22Rv1 (cell line): ENCODE measurements at regions not wholly inside any gene's neighbourhood (a gene's known extent, or its start where the extent isn't known, plus 50 kb on each side); places are given as distances from the start of the nearest gene placed in this dataset.
"Not testable (repeated sequence)": the region's sequence is repeated elsewhere in the genome, so short reads cannot be mapped to it uniquely, and the experiment has no call there.

ENCODE experiments used
- ZFX ChIP-seq: fragments of 450-650 bp; IDR thresholded peaks from 2 replicates; pipeline ENCODE4 v1.6.1; 2017; ENCODE audit warnings: antibody characterized with exemption, borderline replicate concordance
- TF ChIP-seq, protein P1 (sequence below): fragments of 450-650 bp; IDR thresholded peaks from 2 replicates; pipeline ENCODE4 v1.5.1; 2017; ENCODE audit warnings: mild to moderate bottlenecking

GRCh38 chr3:165924301-165924791 is 87.1 kb upstream of the BCHE start:
- TF ChIP-seq, protein P1, sequence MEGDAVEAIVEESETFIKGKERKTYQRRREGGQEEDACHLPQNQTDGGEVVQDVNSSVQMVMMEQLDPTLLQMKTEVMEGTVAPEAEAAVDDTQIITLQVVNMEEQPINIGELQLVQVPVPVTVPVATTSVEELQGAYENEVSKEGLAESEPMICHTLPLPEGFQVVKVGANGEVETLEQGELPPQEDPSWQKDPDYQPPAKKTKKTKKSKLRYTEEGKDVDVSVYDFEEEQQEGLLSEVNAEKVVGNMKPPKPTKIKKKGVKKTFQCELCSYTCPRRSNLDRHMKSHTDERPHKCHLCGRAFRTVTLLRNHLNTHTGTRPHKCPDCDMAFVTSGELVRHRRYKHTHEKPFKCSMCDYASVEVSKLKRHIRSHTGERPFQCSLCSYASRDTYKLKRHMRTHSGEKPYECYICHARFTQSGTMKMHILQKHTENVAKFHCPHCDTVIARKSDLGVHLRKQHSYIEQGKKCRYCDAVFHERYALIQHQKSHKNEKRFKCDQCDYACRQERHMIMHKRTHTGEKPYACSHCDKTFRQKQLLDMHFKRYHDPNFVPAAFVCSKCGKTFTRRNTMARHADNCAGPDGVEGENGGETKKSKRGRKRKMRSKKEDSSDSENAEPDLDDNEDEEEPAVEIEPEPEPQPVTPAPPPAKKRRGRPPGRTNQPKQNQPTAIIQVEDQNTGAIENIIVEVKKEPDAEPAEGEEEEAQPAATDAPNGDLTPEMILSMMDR, result not testable (repeated sequence)
- not testable (repeated sequence) for TF ChIP-seq ZFX
